ENCODE measurements at regions not wholly inside any gene's neighbourhood (a gene's known extent, or its start where the extent isn't known, plus 50 kb on each side); places are given as distances from the start of the nearest gene placed in this dataset.
A peak's percentile ranks its signal among the peaks of the same experiment; 100 is the strongest.
"Not testable (repeated sequence)": the region's sequence is repeated elsewhere in the genome, so short reads cannot be mapped to it uniquely, and the experiment has no call there.

DNA sequence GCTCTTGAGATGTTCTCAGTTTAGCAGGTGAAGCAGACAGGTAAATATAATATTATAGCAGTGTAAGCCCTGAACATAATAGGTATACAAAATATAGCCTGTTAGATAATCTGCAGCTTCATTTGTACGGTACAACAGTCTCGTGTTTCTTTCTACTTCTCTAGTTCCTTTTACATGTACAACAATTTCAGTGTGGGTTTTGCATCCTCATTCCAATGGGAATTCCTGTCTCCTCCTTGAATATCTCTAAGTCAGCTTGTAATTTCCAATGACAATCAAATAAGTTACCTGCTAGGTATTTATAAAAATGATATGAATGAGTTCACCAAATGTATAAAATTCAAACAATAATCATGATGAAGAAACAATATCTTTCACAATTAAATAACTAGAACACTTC is 330.0 kb upstream of the RND3 start:
- DNase-seq = no peak

DNA sequence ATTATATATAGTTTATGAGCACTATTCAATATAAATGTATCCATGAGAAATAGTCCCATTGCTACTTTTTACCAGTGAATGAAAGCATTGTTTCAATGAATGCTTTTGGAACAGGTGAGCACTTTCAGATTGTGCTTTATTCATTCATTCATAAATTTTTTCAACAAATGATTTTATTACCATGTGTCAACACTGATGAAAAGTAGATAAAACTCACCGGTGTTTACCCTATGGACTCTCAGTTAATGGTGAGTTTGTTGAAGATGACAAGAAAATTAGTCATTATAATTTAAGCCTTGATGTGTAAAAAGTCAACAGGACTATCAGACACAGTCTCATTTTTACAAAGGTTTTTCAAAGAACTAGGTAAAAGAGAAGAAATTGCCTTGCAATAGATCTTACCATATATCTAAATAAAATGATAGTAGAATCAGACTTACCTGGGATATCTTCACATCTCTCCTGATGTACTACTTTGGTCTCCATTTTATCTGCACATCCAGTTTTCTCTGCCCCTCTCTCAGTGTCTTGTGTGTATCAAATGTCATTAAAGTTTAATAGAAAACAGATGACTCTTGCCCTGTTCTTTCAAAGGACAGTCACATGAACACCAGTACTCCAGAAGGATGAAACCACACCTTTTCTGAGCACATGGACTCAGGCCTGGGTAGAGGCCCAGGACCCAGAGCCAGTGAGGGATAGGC is 325.3 kb upstream of the RND3 start:
- no peak for DNase-seq

DNA sequence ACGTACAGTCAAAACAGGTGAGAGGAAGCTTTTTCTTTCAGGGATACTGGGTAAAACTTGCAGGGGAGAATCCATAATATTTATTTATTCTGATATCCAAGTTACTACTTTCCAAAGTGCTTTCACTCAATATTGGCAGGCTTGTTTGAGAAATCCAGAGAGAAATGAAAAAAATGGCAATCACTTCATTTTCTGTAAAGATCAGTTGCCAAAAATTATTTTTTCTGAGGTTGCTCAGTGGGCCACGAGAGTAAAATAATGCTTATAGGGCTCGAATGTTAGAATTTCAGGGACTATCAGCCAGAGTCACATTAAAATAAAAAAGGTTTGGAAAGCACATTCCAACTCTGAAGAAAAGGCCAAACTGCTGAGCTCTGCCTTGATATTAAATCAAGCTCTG is 324.6 kb upstream of the RND3 start:
- DNase-seq = no peak

DNA sequence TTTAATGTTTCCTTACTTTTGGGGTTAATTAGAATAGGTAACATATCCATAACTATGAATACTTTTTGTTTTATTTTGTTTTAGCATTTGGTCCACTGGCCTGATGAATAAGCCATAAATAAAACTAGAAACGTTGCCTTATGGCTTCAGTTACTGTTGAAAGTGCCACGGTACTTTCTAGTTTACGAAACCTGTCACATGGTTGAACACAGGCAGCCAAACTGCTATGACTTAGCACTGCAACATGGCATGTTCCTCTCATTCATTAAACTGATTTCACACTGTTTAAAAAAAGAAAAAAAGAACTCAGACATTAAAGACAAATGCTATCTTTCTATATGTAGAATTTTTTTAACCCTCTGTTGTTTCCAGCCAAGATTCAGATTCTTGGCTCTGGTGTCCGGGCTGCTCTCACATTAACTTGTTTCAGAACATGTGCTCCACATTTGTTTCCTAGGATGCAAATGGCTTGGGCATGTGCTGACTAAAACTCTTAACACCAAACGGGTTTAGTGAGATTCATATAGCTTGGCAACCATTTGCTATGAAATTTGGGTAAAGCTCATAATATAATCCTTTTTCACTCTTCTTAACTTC is 323.9 kb upstream of the RND3 start:
- peak; percentile 7 for DNase-seq

DNA sequence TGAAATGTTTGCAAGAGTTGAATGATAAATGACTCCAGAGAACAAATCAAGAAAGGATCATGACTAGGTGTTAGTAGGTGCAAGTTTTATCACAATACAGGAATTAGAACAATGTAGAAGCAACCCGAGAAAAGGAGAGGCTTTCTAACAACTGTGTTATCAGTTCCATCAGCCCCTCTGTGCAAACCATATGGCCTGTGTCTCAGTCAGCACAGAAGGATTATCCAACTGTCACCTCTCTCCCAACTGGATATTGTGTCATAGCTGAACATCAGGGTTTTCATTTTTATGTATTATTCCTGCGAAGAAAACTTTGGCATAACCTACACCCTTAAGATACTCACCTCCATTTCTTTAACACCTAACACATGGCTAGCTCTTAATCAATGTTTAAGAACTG is 321.6 kb upstream of the RND3 start:
- DNase-seq = no peak

DNA sequence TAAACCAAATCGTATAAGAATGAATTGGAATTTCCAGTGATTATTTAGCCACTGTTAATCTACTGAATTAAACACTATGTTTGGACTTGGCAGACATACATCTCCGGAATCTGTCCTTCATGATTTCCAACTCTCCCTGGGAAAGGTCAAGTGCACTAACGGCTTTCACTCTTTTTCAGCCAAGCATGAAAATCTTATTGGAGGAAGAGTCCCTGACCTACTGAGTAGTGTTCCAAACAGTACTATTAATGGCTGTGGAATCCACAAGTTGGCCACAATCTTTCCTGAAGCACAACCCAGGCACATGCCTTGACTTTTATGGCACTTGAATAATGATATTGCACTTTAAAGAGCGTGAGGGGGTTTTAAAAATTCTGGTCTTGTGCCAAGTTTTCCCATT is 318.9 kb upstream of the RND3 start:
- peak; percentile 18 for DNase-seq

DNA sequence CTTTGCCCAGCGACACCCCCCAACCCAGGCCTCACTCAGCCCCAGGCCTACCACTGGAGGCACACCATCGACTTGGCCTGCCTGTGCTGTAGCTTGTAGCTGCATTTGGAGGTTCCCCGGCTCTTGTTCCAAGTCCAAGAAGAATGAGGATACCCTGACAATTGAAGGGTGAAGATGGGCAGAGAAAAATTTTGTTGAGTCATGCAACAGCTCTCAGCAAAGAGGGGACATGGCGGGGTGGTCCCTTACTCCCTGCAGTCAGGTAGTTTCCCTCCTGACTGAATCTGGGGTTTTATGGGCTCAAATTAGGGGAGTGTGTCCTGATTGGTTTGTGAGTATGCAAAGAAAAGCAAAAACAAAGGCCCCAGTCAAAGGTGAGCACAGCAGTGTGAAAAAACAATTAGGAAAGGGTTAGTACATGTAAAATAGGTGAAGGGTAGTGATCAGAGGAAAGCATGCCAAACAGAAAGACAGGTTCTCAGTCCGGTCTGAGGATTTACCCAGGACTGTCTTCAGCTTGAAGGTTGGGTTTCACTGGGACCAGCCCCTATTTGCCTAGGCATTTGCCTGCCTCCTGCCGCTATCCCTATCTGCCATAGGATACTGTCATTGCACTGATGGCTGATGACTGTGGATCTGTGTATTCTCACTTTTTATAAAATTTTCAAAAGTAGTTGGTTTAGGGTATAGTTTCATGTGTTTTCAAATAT is 316.4 kb upstream of the RND3 start:
- DNase-seq = no peak

- DNase-seq = peak; percentile 18
Observed at GRCh38 chr2:150802635-150803034, 315.2 kb upstream of the RND3 start.

DNA sequence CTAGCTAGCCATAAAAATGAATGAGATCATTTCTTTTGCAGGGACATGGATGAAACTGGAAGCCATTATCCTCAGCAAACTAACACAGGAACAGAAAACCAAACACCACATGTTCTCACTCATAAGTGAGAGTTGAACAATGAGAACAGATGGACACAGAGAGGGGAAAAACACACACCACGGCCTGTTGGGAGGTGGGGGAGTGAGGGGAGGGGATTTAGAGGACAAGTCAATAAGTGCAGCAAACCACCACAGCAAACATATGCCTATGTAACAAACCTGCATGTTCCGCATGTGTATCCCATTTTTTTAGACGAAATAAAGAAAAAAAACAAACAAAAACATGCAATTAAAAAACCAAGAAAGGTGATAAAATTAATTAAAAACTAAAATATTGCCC is 308.8 kb upstream of the RND3 start:
- not testable (repeated sequence) for DNase-seq

GRCh38 chr2:150792780-150793300 is 305.4 kb upstream of the RND3 start:
- no peak for DNase-seq

DNA sequence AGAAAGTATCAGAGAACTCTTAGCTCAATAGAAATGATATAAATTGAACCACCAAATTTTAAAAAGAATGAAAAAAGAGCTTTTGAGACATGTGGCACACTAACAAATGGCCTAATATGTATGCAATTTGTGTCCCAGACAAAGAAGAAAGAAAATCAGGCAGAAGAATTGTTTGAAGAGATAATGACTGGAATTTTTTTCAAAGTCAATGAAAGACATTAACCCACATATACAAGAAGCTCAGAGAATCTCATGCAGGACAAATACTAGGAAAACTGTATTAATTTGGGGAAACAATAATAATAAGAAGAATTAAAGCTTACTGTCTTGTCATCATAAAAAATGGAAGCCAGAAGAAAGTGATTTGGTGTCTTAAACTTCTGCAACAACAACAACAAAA is 304.1 kb upstream of the RND3 start:
- DNase-seq = no peak

- no peak for DNase-seq
Observed at GRCh38 chr2:150789376-150789905, 302.0 kb upstream of the RND3 start.

DNA sequence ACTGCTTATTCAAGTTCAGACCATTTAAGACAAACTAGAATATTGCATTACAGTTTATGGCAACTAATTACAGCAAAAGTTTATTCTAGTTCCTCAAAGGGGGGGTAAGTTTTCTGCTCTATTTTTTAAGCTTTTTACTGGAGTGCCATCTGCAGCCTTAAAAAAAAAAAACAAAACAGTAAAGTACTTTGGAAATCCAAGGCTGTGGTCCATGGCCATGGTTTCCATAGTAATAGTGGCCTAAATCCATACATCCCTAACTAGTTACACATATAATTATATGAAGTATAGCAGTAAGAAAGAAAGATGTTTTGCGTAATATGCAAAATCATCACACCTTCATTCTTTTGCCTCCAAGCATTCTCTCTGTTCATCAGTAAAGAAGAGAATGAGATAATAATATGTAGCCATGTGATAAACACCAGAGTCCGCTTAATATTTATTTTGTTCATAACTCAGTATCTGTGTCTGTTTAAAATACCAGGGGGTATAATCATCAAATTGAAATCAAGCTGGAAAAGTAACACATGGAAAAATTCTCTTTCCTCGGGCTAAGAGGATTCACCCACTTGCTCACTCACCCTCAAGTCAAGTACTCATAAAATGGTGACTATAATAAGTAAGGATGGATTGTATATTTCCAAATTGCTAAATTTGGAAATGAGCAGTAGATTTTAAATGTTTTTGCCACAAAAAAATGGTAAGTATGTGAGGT is 301.1 kb upstream of the RND3 start:
- no peak for DNase-seq

DNA sequence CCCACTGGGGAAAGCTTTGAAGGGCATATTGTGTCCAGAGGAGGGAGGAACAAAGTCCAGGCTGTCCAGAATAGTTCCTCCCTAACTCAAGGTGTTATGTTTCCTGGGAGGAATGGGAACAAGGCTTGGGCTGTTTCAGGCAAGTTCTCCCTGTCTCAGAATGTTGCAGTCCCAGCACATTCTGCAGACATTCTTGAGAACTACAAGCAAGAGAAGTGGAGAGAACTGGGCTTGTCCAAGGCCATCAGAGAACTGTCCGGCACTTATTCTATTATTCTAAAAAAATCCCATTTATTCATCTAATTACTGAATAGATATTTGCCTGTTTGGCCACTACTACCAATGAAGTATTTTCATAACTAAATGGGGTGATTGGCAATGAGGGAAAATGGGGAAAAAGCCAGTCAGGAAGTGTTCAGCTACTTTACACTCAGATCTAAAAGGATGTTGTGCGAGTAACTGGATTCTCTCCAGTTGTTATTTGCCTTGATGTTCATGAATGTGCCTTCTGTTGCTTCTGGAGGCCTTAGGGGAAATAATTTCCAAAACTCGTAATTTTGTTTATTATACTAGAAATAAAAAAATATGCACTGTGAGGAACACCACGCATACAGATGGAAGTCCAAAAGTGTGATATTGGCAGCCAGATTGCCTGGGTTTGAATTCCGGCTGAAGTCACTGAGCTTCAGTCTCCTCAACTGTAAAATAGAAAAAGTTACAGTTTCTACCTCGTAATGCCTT is 300.1 kb upstream of the RND3 start:
- DNase-seq = no peak

- DNase-seq = no peak
Observed at GRCh38 chr2:150784389-150784788, 296.9 kb upstream of the RND3 start.

DNA sequence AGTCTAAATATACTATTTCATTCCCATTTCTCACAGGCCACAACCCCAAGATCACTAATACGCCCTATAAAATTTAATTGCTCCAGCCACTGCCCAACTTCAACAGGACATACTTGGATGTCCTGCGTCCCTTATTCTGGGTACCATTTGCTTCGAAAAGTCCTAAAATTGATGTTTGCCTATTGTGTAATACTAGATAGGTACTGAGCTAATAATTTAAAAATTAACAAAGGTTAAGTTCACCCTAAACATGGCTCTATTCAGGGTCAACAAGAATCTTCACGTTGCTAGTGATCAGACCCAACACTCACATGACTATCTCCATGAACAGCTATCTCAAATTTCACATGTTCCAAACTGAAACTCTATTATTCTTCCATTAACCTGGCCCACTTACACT is 296.4 kb upstream of the RND3 start:
- DNase-seq = no peak

DNA sequence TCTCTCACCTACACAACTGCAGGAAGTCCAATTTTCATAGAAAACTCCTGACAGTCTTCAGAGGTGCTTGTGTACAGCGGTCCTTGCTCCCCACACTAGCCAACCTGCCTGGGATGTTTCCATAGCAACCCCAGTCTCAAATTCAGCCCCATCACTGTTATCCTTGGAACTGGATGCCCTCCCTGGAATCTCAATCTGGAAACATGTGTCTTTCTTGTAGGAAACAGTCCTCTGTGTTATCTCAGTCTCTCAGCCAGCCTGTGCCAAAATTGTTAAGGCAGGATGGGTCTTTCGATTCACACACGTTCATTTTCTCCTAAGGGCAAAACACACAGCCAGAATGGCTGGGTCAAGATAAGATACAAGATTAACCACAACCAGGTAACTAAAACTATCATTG is 295.5 kb upstream of the RND3 start:
- no peak for DNase-seq

- no peak for DNase-seq
Observed at GRCh38 chr2:150782613-150783012, 295.1 kb upstream of the RND3 start.

DNA sequence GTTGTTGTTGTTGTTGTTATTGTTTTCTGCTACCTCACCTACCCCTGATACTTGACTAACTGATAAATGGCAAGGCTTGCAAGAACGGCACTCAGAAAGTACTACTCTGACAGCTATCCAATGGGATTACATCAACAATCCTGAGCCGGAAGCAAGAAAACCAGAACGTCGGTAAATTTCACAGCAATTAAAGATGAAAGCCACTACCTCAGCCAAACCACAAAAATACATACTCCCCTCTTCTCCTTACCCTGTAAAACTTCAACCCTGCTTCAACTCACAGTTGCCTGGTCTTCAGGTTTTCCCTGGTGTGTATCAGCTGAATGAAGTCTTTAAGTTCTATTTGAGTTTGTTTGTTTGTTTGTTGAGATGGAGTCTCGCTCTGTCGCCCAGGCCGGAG is 293.7 kb upstream of the RND3 start:
- DNase-seq = no peak

- no peak for DNase-seq
Observed at GRCh38 chr2:150778828-150779227, 291.4 kb upstream of the RND3 start.

DNA sequence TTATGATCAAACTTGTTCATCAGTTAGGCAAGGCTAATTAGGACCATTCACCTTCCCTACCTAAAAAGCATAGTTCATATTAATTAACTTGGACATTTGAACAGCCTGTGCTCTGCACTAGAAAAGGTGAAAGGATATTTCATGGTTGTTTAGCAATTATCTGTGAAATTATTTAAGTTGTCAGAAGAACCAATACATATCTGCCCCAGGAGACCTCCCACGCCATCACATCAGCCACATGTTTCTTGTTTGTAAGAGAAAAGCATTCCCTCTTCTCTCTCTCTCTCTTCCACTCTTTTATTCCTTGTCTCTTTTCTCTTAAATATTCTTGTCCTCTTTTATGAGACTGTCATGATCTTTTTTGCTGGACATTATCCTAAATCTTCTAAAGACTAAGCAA is 282.0 kb upstream of the RND3 start:
- DNase-seq = no peak

- DNase-seq = peak; percentile 9
Observed at GRCh38 chr2:150767991-150768746, 280.7 kb upstream of the RND3 start.
